ENCODE measurements at regions not wholly inside any gene's neighbourhood (a gene's known extent, or its start where the extent isn't known, plus 50 kb on each side); places are given as distances from the start of the nearest gene placed in this dataset.
"Not testable (repeated sequence)": the region's sequence is repeated elsewhere in the genome, so short reads cannot be mapped to it uniquely, and the experiment has no call there.

DNA sequence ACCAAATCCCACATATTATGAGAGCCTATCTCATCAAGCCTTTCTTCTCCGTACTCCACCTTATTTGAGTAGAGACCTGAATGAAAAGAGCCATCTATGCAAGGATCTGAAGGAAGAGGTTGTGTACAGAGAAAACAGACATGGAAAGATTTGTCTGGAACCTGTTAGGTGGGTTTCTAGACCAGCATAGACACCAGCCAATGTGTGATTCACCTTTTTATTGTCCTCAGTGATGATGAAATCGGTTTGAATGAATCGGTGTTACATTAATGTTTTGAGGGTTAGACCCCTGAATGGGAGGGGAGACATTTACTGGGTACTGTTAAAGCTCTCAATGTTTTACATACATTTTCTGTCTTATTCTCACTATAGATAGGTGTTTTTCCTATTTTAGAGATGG lies 223.6 kb downstream of the NMUR2 start:
- DNase-seq (ENCODE audit: low read depth, low spot score) = no peak

GRCh38 chr5:152178350-152178699 lies 226.8 kb downstream of the NMUR2 start:
- DNase-seq (ENCODE audit: low read depth, low spot score) = no peak

GRCh38 chr5:152177626-152178349 lies 227.3 kb downstream of the NMUR2 start:
- no peak for DNase-seq (ENCODE audit: low read depth, low spot score)

DNA sequence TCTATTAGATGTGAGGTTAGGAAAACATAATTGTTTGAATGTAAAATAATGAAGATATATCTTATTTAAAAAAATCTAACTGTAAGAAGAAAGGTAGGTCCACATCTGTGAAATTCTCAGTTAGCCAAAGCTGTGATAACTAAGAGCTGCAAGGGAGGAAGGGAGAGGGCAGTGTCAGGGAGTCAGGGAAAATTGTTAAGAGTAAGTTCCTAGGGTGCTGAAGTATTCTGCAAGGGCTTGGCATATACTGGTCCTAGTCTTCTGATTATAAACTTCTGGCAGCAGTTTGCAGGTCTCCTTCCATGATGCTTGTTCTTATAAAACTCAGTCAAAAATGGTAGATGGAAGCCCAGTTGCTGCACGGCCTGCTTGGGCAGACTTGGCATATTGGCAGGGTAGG lies 233.2 kb downstream of the NMUR2 start:
- no peak for DNase-seq (ENCODE audit: low read depth, low spot score)

GRCh38 chr5:152170350-152170749 lies 234.7 kb downstream of the NMUR2 start:
- no peak for DNase-seq (ENCODE audit: low read depth, low spot score)

DNA sequence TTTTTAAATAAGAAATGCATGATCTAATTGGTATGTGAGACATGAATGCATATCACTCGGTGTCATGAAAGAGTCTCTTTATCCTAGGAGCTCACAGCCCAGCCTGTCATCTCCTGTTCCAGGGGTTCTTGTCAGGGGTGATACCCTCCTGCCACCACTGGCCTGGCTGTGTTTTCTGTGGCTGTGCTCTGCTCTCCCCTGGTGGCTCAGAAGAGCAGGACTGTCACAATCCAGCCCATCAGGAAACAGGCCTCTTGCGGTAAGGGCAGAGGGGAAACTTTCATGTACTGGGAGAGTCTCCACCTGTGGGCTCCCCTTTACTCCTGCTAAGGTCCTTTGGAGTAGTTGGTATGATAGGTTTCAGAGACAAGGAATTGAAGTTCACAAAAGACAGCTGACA lies 240.2 kb upstream of the GLRA1 start:
- DNase-seq (ENCODE audit: low read depth, low spot score) = no peak

DNA sequence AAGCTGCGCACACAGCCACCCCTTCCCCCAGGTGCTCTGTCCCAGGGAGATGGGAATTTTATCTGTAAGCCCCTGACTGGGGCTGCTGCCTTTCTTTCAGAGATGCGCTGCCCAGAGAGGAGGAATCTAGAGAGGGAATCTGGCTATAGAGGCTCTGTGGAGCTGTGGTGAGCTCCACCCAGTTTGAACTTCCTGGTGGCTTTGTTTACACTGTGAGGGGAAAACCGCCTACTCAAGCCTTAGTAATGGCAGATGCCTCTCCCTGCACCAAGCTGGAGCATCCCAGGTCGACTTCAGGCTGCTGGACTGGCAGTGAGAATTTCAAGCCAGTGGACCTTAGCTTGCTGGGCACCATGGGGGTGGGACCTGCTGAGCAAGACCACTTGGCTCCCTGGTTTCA lies 235.2 kb upstream of the GLRA1 start:
- DNase-seq (ENCODE audit: low read depth, low spot score) = not testable (repeated sequence)

- not testable (repeated sequence) for DNase-seq (ENCODE audit: low read depth, low spot score)
Observed at GRCh38 chr5:152154452-152154851, 229.8 kb upstream of the GLRA1 start.

DNA sequence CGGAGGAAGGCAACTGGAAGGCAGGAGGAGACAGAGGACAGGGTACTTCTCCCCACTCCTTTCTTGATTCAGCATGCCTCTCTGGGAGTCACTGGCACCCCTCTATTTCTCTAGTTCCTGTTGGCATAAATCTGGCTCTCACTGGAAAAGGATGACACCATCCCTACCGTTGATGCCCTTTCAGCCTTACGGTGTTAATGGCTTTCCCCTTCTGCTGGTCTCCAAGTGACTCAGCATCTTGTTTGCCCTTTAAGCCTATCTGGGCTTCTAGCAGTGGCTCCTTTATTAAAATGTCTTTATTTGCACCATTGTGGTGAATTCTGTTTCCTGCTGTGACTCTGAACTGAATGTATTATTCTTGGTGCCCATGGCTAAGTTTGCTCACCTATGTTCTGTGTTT lies 227.3 kb upstream of the GLRA1 start:
- no peak for DNase-seq (ENCODE audit: low read depth, low spot score)

DNA sequence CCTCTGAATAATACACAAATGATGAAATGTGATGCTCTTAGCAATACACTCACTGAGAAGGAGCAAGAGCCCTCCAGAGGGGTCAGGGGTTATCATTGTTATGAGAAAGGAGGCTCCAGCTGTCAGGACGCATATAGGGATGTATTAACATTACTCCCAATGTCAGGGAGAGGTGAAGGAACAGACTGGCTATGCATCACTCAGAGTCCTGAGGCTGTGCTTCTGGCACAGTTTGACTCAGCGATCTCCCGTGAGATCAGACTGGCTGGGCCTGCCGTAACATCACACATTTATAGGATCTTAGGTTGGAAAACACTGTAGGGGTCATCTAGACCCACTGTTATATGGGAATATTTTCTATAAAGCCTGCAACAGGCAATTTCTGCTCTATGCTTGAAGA lies 226.5 kb upstream of the GLRA1 start:
- no peak for DNase-seq (ENCODE audit: low read depth, low spot score)

GRCh38 chr5:152147286-152147685 lies 222.6 kb upstream of the GLRA1 start:
- DNase-seq (ENCODE audit: low read depth, low spot score) = no peak

DNA sequence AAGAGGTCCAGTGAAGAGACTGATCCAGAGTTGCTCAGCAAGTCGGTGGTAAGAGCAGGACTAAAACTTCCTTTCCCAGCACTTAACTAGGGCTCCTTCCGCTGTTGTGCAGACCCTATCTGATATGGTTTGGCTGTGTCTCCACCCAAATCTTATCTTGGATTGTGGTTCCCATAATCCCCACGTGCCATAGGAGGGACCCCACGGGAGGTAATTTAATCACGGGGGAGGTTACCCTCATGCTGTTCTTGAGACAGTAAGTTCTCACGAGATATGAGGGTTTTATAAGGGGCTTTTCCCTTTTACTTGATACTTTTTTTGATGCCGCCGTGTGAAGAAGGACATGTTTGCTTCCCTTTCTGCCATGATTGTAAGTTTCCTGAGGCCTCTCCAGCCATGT lies 221.9 kb upstream of the GLRA1 start:
- no peak for DNase-seq (ENCODE audit: low read depth, low spot score)

GRCh38 chr5:152144556-152144955 lies 219.9 kb upstream of the GLRA1 start:
- no peak for DNase-seq (ENCODE audit: low read depth, low spot score)

GRCh38 chr5:152144030-152144429 lies 219.4 kb upstream of the GLRA1 start:
- DNase-seq (ENCODE audit: low read depth, low spot score) = no peak

GRCh38 chr5:152142840-152143469 lies 218.3 kb upstream of the GLRA1 start:
- DNase-seq (ENCODE audit: low read depth, low spot score) = peak; percentile 8

DNA sequence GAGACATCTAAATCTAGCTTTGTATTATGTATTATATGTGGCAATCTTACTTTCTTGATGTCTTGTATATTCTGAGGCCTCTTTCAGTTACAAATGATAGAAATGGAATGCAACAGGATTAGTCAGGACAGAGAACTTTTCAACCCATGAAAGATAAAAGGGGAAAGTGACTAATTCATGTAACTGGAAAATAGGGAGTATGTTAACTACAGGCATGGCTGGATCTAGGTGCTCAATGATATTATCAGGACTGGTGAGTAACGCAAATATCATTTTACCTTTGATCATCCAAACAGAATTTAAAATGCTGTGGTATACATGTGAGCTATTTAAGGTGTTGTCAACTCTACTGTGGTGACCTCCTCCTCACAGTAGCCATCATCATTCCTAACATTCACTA lies 215.7 kb upstream of the GLRA1 start:
- no peak for DNase-seq (ENCODE audit: low read depth, low spot score)

DNA sequence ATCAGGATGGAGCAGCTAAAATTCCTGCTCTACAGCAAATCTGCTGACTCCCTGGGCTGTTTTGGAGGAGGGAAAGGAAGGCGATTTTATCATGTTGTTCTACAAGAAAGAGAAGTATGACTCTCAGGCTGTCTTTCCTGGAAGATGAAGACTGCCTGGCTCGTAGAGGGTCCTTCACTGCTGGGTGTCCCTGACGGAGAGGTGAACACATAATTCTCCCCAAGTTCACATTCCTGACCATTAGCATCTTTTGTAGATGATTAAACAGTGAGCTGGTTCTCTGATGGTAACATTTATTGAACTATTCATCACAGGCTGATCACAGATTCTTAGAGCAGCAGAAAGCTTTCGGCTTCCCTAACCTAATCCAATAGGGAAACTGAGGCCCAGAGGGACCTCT lies 212.4 kb upstream of the GLRA1 start:
- DNase-seq (ENCODE audit: low read depth, low spot score) = no peak

GRCh38 chr5:152136321-152136720 lies 211.7 kb upstream of the GLRA1 start:
- DNase-seq (ENCODE audit: low read depth, low spot score) = no peak

DNA sequence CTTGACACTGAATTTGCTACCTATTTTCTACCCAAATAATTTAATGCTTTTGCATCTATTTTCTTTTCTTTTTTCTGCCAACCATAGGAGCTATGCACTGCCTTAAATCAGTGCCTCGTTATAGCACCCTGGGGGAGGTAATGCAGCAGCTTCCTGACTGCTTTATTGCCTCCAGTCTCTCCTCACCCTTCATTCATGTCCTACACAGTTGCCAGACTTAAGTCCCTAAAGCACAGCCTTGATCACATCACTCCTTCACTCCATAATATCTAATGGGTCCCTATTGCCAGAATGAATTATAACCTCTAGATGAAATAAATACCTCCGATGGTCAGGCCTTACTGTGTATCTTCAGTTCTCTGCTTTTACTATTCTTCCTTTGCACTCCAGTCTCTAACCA lies 211.2 kb upstream of the GLRA1 start:
- no peak for DNase-seq (ENCODE audit: low read depth, low spot score)

- no peak for DNase-seq (ENCODE audit: low read depth, low spot score)
Observed at GRCh38 chr5:152125661-152126205, 201.1 kb upstream of the GLRA1 start.

DNA sequence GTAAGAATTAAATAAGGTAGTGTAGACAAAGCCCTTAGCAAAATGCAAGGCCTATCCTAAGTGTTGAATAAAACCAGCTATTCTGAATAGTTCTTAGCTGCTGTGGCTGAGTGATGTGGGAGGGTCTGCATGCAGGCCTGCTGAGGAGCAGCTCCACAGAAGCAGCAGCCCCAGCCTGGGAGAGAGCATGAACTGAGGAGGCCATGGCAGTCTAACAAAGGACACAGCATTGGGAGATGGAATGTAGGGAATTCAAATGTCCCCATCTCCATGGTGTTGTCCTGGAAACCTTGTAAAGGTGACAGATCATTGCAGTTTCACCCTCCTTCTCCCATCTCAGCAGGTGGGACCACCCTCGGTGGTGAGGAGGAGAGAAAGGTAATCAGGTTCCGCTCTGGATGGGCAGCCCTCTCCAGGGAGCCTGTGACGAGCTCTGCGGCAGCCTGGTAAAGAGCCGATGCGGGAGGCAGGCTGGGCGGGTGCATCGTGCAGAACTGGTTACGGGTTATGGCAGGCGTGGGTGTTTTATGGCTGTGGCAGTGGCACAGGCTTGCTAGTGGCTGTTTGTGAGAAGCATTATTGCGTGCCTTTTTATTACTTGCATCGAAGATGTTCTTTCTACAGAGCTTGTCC lies 199.9 kb upstream of the GLRA1 start:
- DNase-seq (ENCODE audit: low read depth, low spot score) = no peak

DNA sequence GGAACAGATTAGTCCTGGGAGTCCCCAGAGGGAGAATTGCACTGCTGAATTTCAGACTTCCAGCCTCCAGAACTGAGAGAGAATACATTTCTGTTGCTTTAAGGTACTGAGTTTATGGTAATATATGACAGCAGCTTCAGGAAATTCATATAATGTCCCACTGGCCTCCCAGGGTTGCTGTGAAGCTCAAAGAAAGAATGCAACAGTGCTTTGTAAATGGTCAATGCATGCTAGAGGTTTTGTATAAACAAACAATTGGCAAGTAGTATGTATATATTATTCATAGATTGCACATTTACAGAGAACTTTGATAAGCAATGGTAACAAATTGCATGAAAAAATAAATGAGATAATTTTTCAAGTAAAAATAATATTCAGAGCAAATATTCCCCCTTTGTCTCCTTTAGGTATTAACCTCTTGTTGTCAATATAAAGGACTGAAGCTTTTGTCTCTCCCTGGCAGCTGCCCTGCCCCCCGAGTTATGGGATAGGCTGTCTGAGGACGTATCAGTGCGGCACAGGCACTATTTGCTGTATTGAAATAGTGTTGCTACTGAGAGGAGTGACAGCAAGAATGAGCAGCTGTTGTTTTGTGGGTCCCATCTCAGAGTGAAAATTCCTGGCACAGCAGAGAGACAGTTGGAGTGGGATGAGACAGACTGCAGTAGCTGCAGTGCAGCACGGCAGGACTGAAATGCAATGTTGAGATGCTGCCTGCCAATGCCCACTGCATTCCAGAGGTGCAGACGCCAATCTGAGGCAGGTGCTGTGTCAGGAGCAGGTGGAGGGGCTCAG lies 194.2 kb upstream of the GLRA1 start:
- no peak for DNase-seq (ENCODE audit: low read depth, low spot score)

Data from pulmonary artery endothelial cell (primary cell).